ENCODE measurements at regions not wholly inside any gene's neighbourhood (a gene's known extent, or its start where the extent isn't known, plus 50 kb on each side); places are given as distances from the start of the nearest gene placed in this dataset.

- intact Hi-C loops (cut with DNase I): no loop called here
- FAIRE-seq (no peak), DNase-seq (peak in 1 of 5 donors; percentile 23)
- Histone ChIP-seq H3K9me3 (ENCODE audit: control insufficient read depth in 2 of 3, insufficient read depth in 1 of 3, low read length in 3 of 3) (peaks cover 0 to 8% (median 0%) of the 10 kb centered on the region in 3 donors), H3K4me3 (ENCODE audit: low read length in 3 of 3) (no peak overlapping the region), H3K36me3 (ENCODE audit: control insufficient read depth in 2 of 3, insufficient read depth in 3 of 3, low read length in 3 of 3) (no peaks in the 10 kb centered on the region), H3K27ac (ENCODE audit: low read depth in 2 of 2, low read length in 2 of 2) (no peak overlapping the region), H3K4me1 (ENCODE audit: control insufficient read depth in 2 of 3, insufficient read depth in 2 of 3, low read depth in 1 of 3, low read length in 3 of 3) (no peaks in the 10 kb centered on the region), H3K27me3 (ENCODE audit: control insufficient read depth, insufficient read depth, low read length) (no peaks in the 10 kb centered on the region), H3K9ac (ENCODE audit: low read length in 3 of 3) (no peak overlapping the region)
- no peak for TF ChIP-seq CTCF (IDR thresholded peaks at IDR 0.05; ENCODE audit: borderline replicate concordance, extremely low read depth, insufficient read depth)
Measured at GRCh38 chr3:20683910-20684309, 497.9 kb upstream of the SGO1 start.

GRCh38 chr3:20682573-20682972, 496.6 kb upstream of the SGO1 start:
- no peaks in the 10 kb centered on the region for H3K4me1 ChIP-seq (ENCODE audit: control insufficient read depth in 2 of 3, insufficient read depth in 2 of 3, low read depth in 1 of 3, low read length in 3 of 3)
- FAIRE-seq (no peak), DNase-seq (no peak)
- intact Hi-C loops (cut with DNase I): no loop called here
- H3K9me3 ChIP-seq (ENCODE audit: control insufficient read depth in 2 of 3, insufficient read depth in 1 of 3, low read length in 3 of 3): peaks cover 0 to 5% (median 0%) of the 10 kb centered on the region in 3 donors
- H3K4me3 ChIP-seq (ENCODE audit: low read length in 3 of 3): no peak overlapping the region
- no peak overlapping the region for H3K27ac ChIP-seq (ENCODE audit: low read depth in 2 of 2, low read length in 2 of 2)
- no peak for TF ChIP-seq CTCF (IDR thresholded peaks at IDR 0.05; ENCODE audit: borderline replicate concordance, extremely low read depth, insufficient read depth)
- H3K36me3 ChIP-seq (ENCODE audit: control insufficient read depth in 2 of 3, insufficient read depth in 3 of 3, low read length in 3 of 3): no peaks in the 10 kb centered on the region
- no peak overlapping the region for H3K9ac ChIP-seq (ENCODE audit: low read length in 3 of 3)
- no peaks in the 10 kb centered on the region for H3K27me3 ChIP-seq (ENCODE audit: control insufficient read depth, insufficient read depth, low read length)

- FAIRE-seq (no peak), DNase-seq (no peak)
- H3K4me1 ChIP-seq (ENCODE audit: control insufficient read depth in 2 of 3, insufficient read depth in 2 of 3, low read depth in 1 of 3, low read length in 3 of 3): no peaks in the 10 kb centered on the region
- no peaks in the 10 kb centered on the region for H3K36me3 ChIP-seq (ENCODE audit: control insufficient read depth in 2 of 3, insufficient read depth in 3 of 3, low read length in 3 of 3)
- intact Hi-C loops (cut with DNase I): no loop called here
- H3K27me3 ChIP-seq (ENCODE audit: control insufficient read depth, insufficient read depth, low read length): no peaks in the 10 kb centered on the region
- H3K27ac ChIP-seq (ENCODE audit: low read depth in 2 of 2, low read length in 2 of 2): no peak overlapping the region
- H3K9ac ChIP-seq (ENCODE audit: low read length in 3 of 3): no peak overlapping the region
- H3K9me3 ChIP-seq (ENCODE audit: control insufficient read depth in 2 of 3, insufficient read depth in 1 of 3, low read length in 3 of 3): no peaks in the 10 kb centered on the region
- no peak for TF ChIP-seq CTCF (IDR thresholded peaks at IDR 0.05; ENCODE audit: borderline replicate concordance, extremely low read depth, insufficient read depth)
- no peak overlapping the region for H3K4me3 ChIP-seq (ENCODE audit: low read length in 3 of 3)
Measured at GRCh38 chr3:20680990-20681628, 495.1 kb upstream of the SGO1 start.

- peaks cover 0 to 6% (median 0%) of the 10 kb centered on the region in 3 donors for H3K9me3 ChIP-seq (ENCODE audit: control insufficient read depth in 2 of 3, insufficient read depth in 1 of 3, low read length in 3 of 3)
- intact Hi-C loops (cut with DNase I): no loop called here
- H3K4me3 ChIP-seq (ENCODE audit: low read length in 3 of 3): no peak overlapping the region
- FAIRE-seq: no peak
- no peaks in the 10 kb centered on the region for H3K4me1 ChIP-seq (ENCODE audit: control insufficient read depth in 2 of 3, insufficient read depth in 2 of 3, low read depth in 1 of 3, low read length in 3 of 3)
- H3K9ac ChIP-seq (ENCODE audit: low read length in 3 of 3): no peak overlapping the region
- no peak for DNase-seq
- no peak for TF ChIP-seq CTCF (IDR thresholded peaks at IDR 0.05; ENCODE audit: borderline replicate concordance, extremely low read depth, insufficient read depth)
- H3K36me3 ChIP-seq (ENCODE audit: control insufficient read depth in 2 of 3, insufficient read depth in 3 of 3, low read length in 3 of 3): no peaks in the 10 kb centered on the region
- no peaks in the 10 kb centered on the region for H3K27me3 ChIP-seq (ENCODE audit: control insufficient read depth, insufficient read depth, low read length)
- no peak overlapping the region for H3K27ac ChIP-seq (ENCODE audit: low read depth in 2 of 2, low read length in 2 of 2)
Measured at GRCh38 chr3:20673866-20674265, 487.9 kb upstream of the SGO1 start.
